Daoy (cell line): ENCODE measurements at regions not wholly inside any gene's neighbourhood (a gene's known extent, or its start where the extent isn't known, plus 50 kb on each side); places are given as distances from the start of the nearest gene placed in this dataset.
"Not testable (repeated sequence)": the region's sequence is repeated elsewhere in the genome, so short reads cannot be mapped to it uniquely, and the experiment has no call there.

Source experiments
- DNase-seq: peaks from one replicate; pipeline ENCODE4 v3.0.0-alpha.2; 2015; ENCODE audit warnings: low read depth

GRCh38 chr6:82419132-82419581, 55.5 kb downstream of the TPBG start:
- no peak for DNase-seq

DNA sequence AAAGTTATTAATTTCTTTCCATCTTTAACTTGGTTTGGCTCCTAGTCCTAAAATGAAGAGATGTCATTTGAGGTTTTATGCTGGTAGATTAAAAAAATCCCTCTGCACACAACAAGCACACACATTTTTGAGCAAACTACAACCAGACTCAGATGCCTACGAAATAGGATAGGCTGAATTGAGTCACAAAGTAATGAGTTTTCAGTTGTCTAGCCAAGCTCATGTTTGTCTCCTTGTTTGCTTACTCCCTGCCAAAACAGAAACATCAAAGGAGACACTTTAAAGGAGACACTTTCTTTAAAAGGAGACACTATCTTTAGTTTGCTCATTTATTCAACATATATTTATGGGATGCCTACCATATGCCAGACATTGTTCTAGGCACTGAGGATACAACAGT, 56.2 kb downstream of the TPBG start:
- DNase-seq: no peak

DNA sequence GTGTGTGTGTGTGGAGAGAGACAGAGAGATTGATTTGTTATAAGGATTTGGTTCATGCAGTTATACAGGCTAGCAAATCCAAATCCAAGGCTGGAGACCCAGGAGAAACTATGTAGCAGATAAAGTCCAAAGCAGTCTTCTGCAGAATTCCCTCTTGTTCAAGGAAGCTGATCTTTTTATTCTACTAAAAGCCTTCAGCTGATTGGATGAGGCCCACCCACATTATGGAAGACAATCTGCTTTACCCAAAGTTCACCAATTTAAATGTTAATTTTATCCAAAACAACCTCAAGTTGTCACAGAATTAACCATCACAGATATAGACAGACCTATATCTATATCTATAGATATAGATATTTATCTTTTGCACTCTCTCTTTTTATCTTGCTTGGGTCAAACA, 67.0 kb downstream of the TPBG start:
- no peak for DNase-seq

GRCh38 chr6:82436740-82437139, 73.1 kb downstream of the TPBG start:
- no peak for DNase-seq

GRCh38 chr6:82437701-82438100, 74.1 kb downstream of the TPBG start:
- DNase-seq: no peak

DNA sequence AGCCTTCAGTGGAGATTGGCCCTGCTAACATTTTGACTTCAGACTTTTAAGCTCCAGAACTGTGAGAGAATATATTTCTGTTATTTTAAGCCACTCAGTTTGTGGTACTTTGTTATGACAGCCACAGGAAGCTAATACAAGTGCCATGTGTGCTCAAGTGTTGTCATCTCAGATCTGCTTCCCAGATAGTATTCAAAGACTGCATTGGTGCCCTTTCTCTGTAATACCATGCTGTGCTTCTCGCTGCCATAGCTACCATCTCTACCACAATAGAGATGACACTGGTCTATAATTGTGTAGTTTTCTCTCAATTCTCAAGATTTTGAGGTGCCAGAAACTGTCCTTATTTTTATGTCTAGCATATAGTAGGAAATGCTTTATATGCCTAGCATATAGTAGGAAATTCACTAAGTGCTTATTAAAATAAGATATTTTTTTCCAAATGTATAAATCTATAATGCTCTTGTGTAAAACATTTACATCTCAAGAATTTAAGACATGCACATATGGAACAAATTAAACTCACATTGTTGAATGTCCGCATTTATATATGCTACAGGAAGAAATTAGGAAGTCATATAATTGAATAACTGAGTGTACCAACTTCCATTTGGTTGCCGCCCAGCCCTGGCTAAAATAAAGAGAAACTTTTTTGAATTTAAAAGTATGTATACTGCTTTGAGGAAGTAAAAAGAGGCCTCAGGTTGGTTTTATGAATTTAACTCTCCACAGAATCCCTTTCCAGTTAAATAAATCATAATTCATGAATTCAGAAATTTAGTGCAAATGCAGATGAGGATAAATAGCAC, 77.6 kb downstream of the TPBG start:
- no peak for DNase-seq

DNA sequence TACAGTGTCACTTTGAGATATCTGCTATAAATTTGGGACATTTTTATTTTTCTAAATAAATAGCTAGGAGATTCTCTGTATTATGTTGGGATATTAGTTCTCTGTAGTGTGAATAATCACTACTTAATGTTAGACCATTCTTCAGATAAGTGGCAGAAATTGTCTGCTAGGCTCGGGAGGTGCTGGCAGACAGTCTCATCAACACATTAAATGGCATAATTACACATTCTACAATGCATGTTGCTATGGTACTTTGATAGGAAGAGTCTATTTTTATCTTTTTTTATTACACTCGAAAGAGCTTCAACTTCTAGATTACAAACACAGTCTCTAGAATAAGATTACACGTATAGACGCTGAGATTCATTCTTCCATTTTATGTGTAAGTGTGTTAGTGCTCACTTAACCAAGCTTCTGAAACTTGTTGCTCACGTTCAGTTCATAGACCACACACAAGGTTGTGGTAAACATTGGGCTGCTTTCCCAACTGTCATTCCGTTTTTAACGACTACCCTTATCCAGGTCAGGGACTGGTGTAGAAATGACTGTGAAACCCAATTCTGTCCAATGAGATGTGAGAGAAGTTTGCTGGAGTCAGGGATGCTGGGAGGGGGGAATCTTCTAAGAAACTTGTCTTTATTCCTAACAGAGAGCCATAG, 78.6 kb downstream of the TPBG start:
- no peak for DNase-seq

- DNase-seq: no peak
Observed at GRCh38 chr6:82458147-82458546, 94.5 kb downstream of the TPBG start.

DNA sequence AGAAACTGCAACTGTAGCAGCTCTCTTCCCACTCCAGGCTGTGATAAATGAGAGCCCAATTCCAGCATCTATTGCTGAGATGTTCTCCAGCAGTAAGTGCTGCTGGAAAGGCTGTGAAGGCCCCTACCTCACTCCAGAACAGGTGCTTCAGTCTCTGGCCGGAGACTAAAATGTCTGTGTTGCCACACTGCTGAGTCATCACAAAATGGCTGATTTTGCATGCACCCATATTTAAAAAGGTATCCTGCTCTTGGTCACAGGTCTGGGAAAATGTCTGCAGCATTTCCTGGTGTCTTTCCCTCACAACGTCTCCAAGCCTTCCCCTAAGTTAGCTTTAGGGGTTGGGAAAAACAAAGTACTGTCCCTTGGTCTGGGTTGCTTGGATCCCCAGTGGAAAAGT, 95.1 kb downstream of the TPBG start:
- no peak for DNase-seq

GRCh38 chr6:82461536-82461935, 97.9 kb downstream of the TPBG start:
- DNase-seq: no peak

DNA sequence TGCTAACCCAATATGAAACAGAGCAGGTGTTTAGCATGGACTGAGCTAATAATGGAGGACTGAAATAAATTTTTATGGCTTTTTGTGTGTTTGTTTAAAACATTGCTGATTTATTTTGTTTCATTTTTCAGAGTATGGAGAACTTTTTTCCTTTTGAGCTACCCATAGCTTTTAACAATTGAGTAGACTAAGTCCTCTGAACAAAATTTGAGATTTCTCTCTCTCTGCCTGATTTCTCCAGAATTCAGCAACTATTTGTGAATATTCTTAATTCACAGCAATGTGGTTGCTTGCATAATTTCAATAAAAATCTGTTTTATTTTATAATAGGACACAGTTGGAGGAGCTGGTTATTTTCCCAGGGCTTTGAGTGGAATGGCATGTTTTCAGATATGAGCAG, 103.7 kb downstream of the TPBG start:
- DNase-seq: no peak

- not testable (repeated sequence) for DNase-seq
Observed at GRCh38 chr6:82470123-82470522, 106.5 kb downstream of the TPBG start.

- DNase-seq: not testable (repeated sequence)
Observed at GRCh38 chr6:82475106-82475505, 111.5 kb downstream of the TPBG start.

DNA sequence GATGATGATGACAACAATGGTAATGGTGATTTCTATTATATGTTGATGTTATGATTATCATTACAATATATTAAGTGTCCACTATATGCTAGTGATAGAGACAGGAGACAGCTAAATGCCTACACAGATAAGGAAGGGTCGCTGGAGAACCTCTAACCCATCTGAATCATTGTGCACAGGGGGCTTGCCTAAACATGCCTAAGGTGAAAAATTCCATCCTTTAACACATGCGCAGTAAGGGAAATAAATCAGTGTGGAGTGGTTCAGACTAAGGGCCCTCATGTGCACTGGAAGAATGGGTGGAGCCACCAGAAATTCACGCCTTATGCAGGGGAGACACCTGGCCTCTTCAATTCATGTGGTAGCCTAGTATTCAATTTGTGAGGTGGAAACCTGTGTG, 120.4 kb downstream of the TPBG start:
- no peak for DNase-seq

GRCh38 chr6:82484737-82485626, 121.4 kb downstream of the TPBG start:
- no peak for DNase-seq

DNA sequence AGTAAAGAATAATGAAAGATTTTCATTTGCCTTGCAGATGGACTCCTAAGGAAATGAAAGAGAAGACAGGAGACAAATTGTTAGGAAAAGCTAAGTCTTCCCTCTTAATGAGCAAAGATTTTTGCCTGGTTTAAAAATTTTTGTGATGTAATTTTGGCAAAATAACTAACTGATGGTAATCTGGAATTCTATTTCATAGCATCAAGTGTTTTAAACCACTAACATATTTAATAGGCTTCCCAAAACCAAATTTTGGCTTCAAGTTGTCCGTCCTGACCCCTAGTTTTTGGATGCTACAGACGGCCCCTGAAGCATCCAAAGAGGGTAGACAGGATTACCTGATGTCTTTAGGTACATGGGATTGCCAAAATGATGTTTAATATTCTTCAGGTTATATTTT, 124.3 kb downstream of the TPBG start:
- no peak for DNase-seq

DNA sequence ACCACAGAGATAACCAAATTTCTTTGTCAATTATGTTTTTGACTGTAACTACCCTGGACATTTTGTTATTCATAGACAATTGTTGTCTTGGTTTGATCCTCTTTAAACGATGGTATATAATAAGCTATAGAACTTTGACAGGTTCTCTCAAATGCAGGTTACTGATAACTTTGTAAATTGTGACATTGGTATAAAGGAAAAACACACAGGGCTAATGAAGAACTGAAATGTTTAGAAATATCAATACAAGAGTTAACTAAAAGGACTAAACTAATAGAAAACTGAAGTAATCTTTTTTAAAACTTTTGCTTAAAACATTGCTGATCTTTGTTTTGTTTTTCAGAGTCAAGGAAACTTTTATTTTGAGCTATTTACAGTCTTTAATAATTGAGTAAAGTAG, 124.8 kb downstream of the TPBG start:
- no peak for DNase-seq

- DNase-seq: no peak
Observed at GRCh38 chr6:82492134-82492533, 128.5 kb downstream of the TPBG start.

GRCh38 chr6:82493467-82493866, 129.8 kb downstream of the TPBG start:
- DNase-seq: no peak

DNA sequence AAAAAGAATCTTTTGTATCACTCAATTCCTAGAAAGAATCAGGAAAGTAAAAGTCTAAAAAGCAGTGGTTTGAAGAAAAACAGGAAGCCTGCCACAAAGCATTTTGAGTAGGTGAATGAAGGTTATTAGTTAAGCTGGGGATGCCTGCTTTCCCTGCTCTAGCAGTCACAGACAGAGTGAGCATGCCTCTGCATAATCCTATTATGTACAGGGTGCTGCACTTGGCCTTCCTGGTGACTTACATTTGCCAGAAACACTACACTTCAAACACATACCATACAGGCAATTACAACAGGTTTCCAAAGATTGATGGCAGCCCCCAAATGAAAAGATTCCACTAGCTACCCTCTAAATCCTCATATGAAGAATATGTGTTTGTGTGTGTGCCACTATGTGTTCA, 130.8 kb downstream of the TPBG start:
- DNase-seq: no peak

DNA sequence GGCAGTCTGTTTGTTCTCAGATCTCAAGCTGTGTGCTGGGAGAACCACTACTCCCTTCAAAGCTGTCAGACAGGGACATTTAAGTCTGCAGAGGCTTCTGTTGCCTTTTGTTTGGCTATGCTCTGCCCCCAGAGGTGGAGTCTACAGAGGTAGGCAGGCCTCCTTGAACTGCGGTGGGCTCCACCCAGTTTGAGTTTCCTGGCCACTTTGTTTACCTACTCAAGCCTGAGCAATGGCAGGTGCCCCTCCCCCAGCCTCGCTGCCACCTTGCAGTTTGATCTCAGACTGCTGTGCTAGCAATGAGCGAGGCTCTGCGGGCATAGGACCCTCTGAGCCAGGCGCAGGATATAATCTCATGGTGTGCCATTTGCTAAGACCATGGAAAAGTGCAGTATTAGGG, 138.3 kb downstream of the TPBG start:
- not testable (repeated sequence) for DNase-seq

GRCh38 chr6:82506526-82506925, 142.9 kb downstream of the TPBG start:
- no peak for DNase-seq
